ENCODE measurements at regions not wholly inside any gene's neighbourhood (a gene's known extent, or its start where the extent isn't known, plus 50 kb on each side); places are given as distances from the start of the nearest gene placed in this dataset.

DNA sequence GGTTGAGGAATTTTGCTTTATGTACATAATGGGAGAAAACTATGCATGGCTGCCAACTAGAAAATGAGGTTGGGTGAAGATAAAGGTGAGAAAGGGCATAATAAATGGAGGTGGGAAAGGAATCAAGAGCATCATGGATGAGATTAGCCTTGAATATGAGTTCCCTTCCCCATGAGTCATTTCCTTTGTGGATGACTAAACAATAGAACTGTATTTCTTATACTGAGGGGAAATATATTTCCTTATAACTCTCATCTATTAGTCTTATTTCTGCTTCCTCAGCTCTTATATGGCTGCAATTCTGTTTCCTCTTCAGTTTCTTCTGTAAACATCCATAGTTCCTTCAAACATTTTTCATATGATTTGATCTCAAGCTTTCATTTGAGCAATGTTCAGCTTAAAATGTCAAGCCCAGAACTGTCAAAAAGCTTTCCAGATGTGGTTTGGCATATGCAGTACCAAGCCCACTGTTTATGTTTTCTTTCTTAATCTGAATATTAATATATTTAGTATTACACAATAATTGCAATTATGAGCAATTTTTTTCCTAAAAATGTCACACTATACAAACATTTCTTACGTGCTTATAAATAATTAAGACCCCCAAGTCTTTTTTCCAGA, 100.7 kb upstream of the GRPR start:
- TF ChIP-seq, protein P1, sequence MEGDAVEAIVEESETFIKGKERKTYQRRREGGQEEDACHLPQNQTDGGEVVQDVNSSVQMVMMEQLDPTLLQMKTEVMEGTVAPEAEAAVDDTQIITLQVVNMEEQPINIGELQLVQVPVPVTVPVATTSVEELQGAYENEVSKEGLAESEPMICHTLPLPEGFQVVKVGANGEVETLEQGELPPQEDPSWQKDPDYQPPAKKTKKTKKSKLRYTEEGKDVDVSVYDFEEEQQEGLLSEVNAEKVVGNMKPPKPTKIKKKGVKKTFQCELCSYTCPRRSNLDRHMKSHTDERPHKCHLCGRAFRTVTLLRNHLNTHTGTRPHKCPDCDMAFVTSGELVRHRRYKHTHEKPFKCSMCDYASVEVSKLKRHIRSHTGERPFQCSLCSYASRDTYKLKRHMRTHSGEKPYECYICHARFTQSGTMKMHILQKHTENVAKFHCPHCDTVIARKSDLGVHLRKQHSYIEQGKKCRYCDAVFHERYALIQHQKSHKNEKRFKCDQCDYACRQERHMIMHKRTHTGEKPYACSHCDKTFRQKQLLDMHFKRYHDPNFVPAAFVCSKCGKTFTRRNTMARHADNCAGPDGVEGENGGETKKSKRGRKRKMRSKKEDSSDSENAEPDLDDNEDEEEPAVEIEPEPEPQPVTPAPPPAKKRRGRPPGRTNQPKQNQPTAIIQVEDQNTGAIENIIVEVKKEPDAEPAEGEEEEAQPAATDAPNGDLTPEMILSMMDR (IDR thresholded peaks at IDR 0.05) = no peak
- TF ChIP-seq POLR2A (IDR thresholded peaks at IDR 0.05) = no peak

All from thyroid gland (tissue), 4 donors.